ENCODE measurements at regions not wholly inside any gene's neighbourhood (a gene's known extent, or its start where the extent isn't known, plus 50 kb on each side); places are given as distances from the start of the nearest gene placed in this dataset.
A peak's percentile ranks its signal among the peaks of the same experiment; 100 is the strongest.

GRCh38 chr2:103781313-103781712, 1019.5 kb downstream of the TMEM182 start:
- no peak overlapping the region for H3K4me3 ChIP-seq (ENCODE audit: low read depth, low read length)
- H3K27me3 ChIP-seq (ENCODE audit: control insufficient read depth, insufficient read depth, low read length), result no peaks in the 10 kb centered on the region
- H3K36me3 ChIP-seq (ENCODE audit: control insufficient read depth, insufficient read depth, low read length), result no peaks in the 10 kb centered on the region
- WGBS (ENCODE audit: insufficient coverage), result 86% methylated on average over 1 of the region's 2 CpGs
- peak in 2 of 6 donors; percentile 28 to 69 for DNase-seq (ENCODE audit: low read depth in 4 of 6, low spot score in 6 of 6)
- no peaks in the 10 kb centered on the region for H3K4me1 ChIP-seq (ENCODE audit: control insufficient read depth, insufficient read depth, low read length)
- H3K27ac ChIP-seq (ENCODE audit: low read depth, low read length), result no peak overlapping the region
- H3K9me3 ChIP-seq (ENCODE audit: control insufficient read depth, insufficient read depth, low read length), result no peaks in the 10 kb centered on the region

GRCh38 chr2:103784261-103784660, 1022.4 kb downstream of the TMEM182 start:
- Histone ChIP-seq H3K27ac (ENCODE audit: low read depth, low read length) (no peak overlapping the region), H3K9me3 (ENCODE audit: control insufficient read depth, insufficient read depth, low read length) (no peaks in the 10 kb centered on the region), H3K27me3 (ENCODE audit: control insufficient read depth, insufficient read depth, low read length) (no peaks in the 10 kb centered on the region), H3K36me3 (ENCODE audit: control insufficient read depth, insufficient read depth, low read length) (no peaks in the 10 kb centered on the region), H3K4me1 (ENCODE audit: control insufficient read depth, insufficient read depth, low read length) (no peaks in the 10 kb centered on the region), H3K4me3 (ENCODE audit: low read depth, low read length) (no peak overlapping the region)
- peak in 2 of 6 donors; percentile 66 to 87 for DNase-seq (ENCODE audit: low read depth in 4 of 6, low spot score in 6 of 6)
- WGBS (ENCODE audit: insufficient coverage), result no CpG with 5 or more reads among the region's 2 CpGs

DNA sequence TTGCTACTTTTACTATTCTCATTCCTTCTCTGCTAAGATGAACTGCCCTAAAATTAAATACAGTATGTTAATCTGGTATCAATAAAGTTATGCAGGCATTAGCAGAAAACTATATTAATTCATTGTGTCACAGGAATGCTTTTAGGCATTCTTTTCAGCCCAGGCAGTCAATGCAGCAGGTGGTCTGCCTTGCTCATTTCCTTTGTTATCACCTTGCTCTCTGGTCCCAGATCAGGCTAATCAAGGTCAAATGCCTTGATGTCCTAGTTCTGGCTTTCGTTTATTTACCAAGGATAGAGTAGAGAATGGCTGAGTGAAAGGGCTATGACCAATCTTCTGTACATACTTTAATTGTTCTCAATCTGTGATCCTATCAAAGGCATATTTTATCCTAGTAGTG, 1023.6 kb downstream of the TMEM182 start:
- H3K27ac ChIP-seq (ENCODE audit: low read depth, low read length), result no peak overlapping the region
- H3K4me3 ChIP-seq (ENCODE audit: low read depth, low read length), result no peak overlapping the region
- DNase-seq (ENCODE audit: low read depth in 4 of 6, low spot score in 6 of 6), result no peak
- H3K4me1 ChIP-seq (ENCODE audit: control insufficient read depth, insufficient read depth, low read length), result no peaks in the 10 kb centered on the region
- H3K27me3 ChIP-seq (ENCODE audit: control insufficient read depth, insufficient read depth, low read length), result no peaks in the 10 kb centered on the region
- WGBS (ENCODE audit: insufficient coverage), result no CpG with 5 or more reads among the region's 1 CpG
- no peaks in the 10 kb centered on the region for H3K36me3 ChIP-seq (ENCODE audit: control insufficient read depth, insufficient read depth, low read length)
- H3K9me3 ChIP-seq (ENCODE audit: control insufficient read depth, insufficient read depth, low read length), result no peaks in the 10 kb centered on the region

DNA sequence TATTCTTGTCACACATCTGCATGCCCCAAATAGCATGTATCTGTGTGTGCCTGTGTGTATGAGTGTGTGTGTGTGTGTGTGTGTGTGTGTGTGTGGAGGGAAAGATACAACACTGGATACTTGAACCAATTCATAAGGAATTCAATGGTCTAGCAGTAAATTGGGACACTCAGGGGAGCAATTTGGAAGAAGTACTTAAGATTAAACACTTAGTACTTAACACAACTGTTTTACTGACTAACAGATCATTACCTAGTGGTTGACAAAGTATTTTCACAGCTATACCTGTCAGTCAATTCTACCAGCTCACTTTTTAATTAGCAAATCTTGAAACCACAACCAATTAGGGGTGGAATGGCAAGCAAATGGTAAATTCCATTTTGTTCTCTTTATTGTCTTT, 1024.1 kb downstream of the TMEM182 start:
- no peaks in the 10 kb centered on the region for H3K36me3 ChIP-seq (ENCODE audit: control insufficient read depth, insufficient read depth, low read length)
- DNase-seq (ENCODE audit: low read depth in 4 of 6, low spot score in 6 of 6), result peak in 2 of 6 donors; percentile 35 to 60
- H3K27me3 ChIP-seq (ENCODE audit: control insufficient read depth, insufficient read depth, low read length), result no peaks in the 10 kb centered on the region
- H3K9me3 ChIP-seq (ENCODE audit: control insufficient read depth, insufficient read depth, low read length), result no peaks in the 10 kb centered on the region
- no peak overlapping the region for H3K27ac ChIP-seq (ENCODE audit: low read depth, low read length)
- H3K4me1 ChIP-seq (ENCODE audit: control insufficient read depth, insufficient read depth, low read length), result no peaks in the 10 kb centered on the region
- no peak overlapping the region for H3K4me3 ChIP-seq (ENCODE audit: low read depth, low read length)

DNA sequence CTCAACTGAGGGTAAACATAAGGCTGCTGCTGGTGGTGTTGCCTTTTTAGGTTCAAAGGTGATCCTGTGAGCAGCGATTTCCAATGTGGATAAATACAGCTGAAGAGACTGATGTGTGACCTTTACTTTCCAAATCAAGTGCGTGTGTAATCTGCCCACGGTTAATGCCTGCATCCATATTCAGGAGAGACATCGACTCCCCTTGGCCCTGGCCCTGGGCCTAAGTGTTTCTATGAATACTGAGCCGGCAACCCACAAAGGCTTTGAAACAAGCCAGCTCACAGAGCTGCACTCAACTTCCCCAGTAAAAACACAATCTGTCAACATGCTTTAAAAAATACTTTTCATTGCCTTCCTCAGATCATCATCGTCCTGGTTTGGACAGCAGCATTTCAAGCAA, 1026.6 kb downstream of the TMEM182 start:
- H3K9me3 ChIP-seq (ENCODE audit: control insufficient read depth, insufficient read depth, low read length), result no peaks in the 10 kb centered on the region
- H3K27me3 ChIP-seq (ENCODE audit: control insufficient read depth, insufficient read depth, low read length), result no peaks in the 10 kb centered on the region
- no peak overlapping the region for H3K4me3 ChIP-seq (ENCODE audit: low read depth, low read length)
- no peaks in the 10 kb centered on the region for H3K36me3 ChIP-seq (ENCODE audit: control insufficient read depth, insufficient read depth, low read length)
- 9% methylated on average over 3 of the region's 6 CpGs for WGBS (ENCODE audit: insufficient coverage)
- no peaks in the 10 kb centered on the region for H3K4me1 ChIP-seq (ENCODE audit: control insufficient read depth, insufficient read depth, low read length)
- DNase-seq (ENCODE audit: low read depth in 4 of 6, low spot score in 6 of 6), result peak in 2 of 6 donors; percentile 75 to 92
- H3K27ac ChIP-seq (ENCODE audit: low read depth, low read length), result no peak overlapping the region

GRCh38 chr2:103788951-103789350, 1027.1 kb downstream of the TMEM182 start:
- H3K27me3 ChIP-seq (ENCODE audit: control insufficient read depth, insufficient read depth, low read length), result no peaks in the 10 kb centered on the region
- DNase-seq (ENCODE audit: low read depth in 4 of 6, low spot score in 6 of 6), result peak in 2 of 6 donors; percentile 65 to 83
- WGBS (ENCODE audit: insufficient coverage), result 15% methylated on average over 1 of the region's 2 CpGs
- H3K4me1 ChIP-seq (ENCODE audit: control insufficient read depth, insufficient read depth, low read length), result no peaks in the 10 kb centered on the region
- peaks cover 2% of the 10 kb centered on the region for H3K9me3 ChIP-seq (ENCODE audit: control insufficient read depth, insufficient read depth, low read length)
- no peaks in the 10 kb centered on the region for H3K36me3 ChIP-seq (ENCODE audit: control insufficient read depth, insufficient read depth, low read length)
- no peak overlapping the region for H3K4me3 ChIP-seq (ENCODE audit: low read depth, low read length)
- H3K27ac ChIP-seq (ENCODE audit: low read depth, low read length), result no peak overlapping the region

DNA sequence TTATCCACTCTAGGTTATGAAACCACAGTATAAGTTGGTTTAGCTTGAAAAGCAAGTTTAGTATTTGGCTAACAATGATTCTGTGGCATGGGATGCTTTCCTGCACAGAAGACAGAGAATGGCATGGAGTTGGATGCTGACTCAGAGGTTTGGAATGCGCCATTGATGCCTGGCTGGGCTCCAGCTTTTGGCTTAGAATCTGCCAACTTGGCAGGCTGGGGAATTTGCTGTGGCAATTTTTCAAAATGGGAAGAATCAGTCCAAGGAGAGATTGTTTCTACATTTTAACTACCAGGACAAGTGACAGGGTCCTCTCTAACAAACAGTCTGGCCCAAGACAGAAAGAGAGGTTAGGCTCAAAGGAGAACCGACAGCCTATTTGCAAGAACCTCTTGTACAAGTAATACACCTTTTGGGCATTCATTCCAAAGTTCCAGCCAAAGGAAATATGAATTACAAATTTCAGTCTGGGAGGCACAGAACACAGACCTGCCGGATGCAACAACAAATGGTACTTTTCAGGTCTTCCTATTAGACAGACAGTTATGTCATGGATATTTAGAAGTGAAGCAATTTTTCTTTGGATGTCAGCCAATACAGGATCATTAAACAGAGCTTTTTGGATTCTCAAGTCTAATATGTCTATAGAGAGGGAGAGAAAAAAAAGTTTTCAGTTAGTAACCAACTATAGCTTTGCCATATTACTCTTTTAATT, 1027.7 kb downstream of the TMEM182 start:
- Histone ChIP-seq H3K36me3 (ENCODE audit: control insufficient read depth, insufficient read depth, low read length) (no peaks in the 10 kb centered on the region), H3K27me3 (ENCODE audit: control insufficient read depth, insufficient read depth, low read length) (no peaks in the 10 kb centered on the region), H3K4me3 (ENCODE audit: low read depth, low read length) (no peak overlapping the region), H3K27ac (ENCODE audit: low read depth, low read length) (no peak overlapping the region), H3K9me3 (ENCODE audit: control insufficient read depth, insufficient read depth, low read length) (peaks cover 3% of the 10 kb centered on the region), H3K4me1 (ENCODE audit: control insufficient read depth, insufficient read depth, low read length) (no peaks in the 10 kb centered on the region)
- DNase-seq (ENCODE audit: low read depth in 4 of 6, low spot score in 6 of 6), result peak; percentile 40 to 97 (median 70)
- 38% methylated on average over 1 of the region's 3 CpGs for WGBS (ENCODE audit: insufficient coverage)

DNA sequence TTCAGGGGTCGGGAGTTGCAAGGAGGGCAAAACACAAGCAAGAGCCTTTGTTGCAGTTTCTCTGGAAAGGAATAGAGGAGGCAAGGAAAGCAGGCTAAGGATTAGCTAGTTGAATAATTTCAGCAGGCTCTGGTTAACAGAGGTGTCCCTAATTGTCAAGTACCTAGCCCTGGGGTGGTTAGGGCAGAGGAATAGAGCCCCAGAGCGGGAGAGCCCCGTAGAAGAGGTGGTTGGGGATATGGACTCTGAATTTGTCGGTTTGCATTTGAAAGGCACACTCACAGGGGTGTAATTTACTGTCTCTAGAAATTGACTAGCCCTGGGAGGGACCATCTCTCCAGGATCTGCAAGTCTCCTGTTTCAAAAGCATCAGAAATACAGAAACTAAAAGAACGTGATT, 1030.2 kb downstream of the TMEM182 start:
- Histone ChIP-seq H3K4me1 (ENCODE audit: control insufficient read depth, insufficient read depth, low read length) (no peaks in the 10 kb centered on the region), H3K9me3 (ENCODE audit: control insufficient read depth, insufficient read depth, low read length) (peaks cover 3% of the 10 kb centered on the region), H3K4me3 (ENCODE audit: low read depth, low read length) (no peak overlapping the region), H3K27ac (ENCODE audit: low read depth, low read length) (no peak overlapping the region), H3K27me3 (ENCODE audit: control insufficient read depth, insufficient read depth, low read length) (no peaks in the 10 kb centered on the region), H3K36me3 (ENCODE audit: control insufficient read depth, insufficient read depth, low read length) (no peaks in the 10 kb centered on the region)
- 52% methylated on average over 4 of the region's 5 CpGs for WGBS (ENCODE audit: insufficient coverage)
- DNase-seq (ENCODE audit: low read depth in 4 of 6, low spot score in 6 of 6), result no peak

- Histone ChIP-seq H3K9me3 (ENCODE audit: control insufficient read depth, insufficient read depth, low read length) (peaks cover 3% of the 10 kb centered on the region), H3K4me3 (ENCODE audit: low read depth, low read length) (no peak overlapping the region)
- WGBS (ENCODE audit: insufficient coverage), result no CpG with 5 or more reads among the region's 1 CpG
These were observed 1036.5 kb downstream of the TMEM182 start for GRCh38 chr2:103798291-103798690.

DNA sequence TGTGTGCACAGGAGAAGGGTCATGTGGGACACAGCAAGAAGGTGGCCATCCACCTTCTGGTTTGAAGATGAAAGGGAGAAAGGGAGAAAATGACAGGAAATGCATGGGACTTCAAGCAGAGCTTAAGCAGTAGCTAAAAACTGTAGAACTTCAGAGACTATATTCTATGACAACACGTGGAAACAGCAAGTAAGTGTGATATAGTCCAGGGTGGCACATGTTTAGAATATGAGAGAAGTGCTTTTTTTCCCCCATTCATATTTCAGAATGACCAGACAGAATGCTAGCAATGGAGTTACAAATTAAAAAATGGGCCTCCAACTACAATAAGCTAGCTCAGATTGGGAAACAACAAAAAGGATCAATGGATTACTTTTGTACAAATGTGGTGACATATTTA, 1042.2 kb downstream of the TMEM182 start:
- Histone ChIP-seq H3K9me3 (ENCODE audit: control insufficient read depth, insufficient read depth, low read length) (no peaks in the 10 kb centered on the region), H3K27me3 (ENCODE audit: control insufficient read depth, insufficient read depth, low read length) (no peaks in the 10 kb centered on the region), H3K27ac (ENCODE audit: low read depth, low read length) (no peak overlapping the region), H3K4me3 (ENCODE audit: low read depth, low read length) (no peak overlapping the region), H3K36me3 (ENCODE audit: control insufficient read depth, insufficient read depth, low read length) (no peaks in the 10 kb centered on the region), H3K4me1 (ENCODE audit: control insufficient read depth, insufficient read depth, low read length) (no peaks in the 10 kb centered on the region)
- no CpG with 5 or more reads among the region's 1 CpG for WGBS (ENCODE audit: insufficient coverage)
- no peak for DNase-seq (ENCODE audit: low read depth in 4 of 6, low spot score in 6 of 6)

More at GRCh38 chr2:103798291-103798690, 1036.5 kb downstream of the TMEM182 start:
- DNase-seq (ENCODE audit: low read depth in 4 of 6, low spot score in 6 of 6), result no peak
- Histone ChIP-seq H3K4me1 (ENCODE audit: control insufficient read depth, insufficient read depth, low read length) (no peaks in the 10 kb centered on the region), H3K27ac (ENCODE audit: low read depth, low read length) (no peak overlapping the region), H3K36me3 (ENCODE audit: control insufficient read depth, insufficient read depth, low read length) (no peaks in the 10 kb centered on the region), H3K27me3 (ENCODE audit: control insufficient read depth, insufficient read depth, low read length) (no peaks in the 10 kb centered on the region)

Data from spinal cord (tissue), 9 donors.